ENCODE measurements at regions not wholly inside any gene's neighbourhood (a gene's known extent, or its start where the extent isn't known, plus 50 kb on each side); places are given as distances from the start of the nearest gene placed in this dataset.

- no peaks in the 10 kb centered on the region for H3K27me3 Mint-ChIP-seq (ENCODE audit: unreplicated experiment)
- no peak for DNase-seq (ENCODE audit: extremely low spot score, unreplicated experiment)
These were observed 344.9 kb downstream of the CYRIA start for GRCh38 chr2:16320716-16321115.

GRCh38 chr2:16319551-16320121 is 346.0 kb downstream of the CYRIA start:
- TF ChIP-seq CTCF (IDR thresholded peaks at IDR 0.05) = no peak
- no peak for DNase-seq (ENCODE audit: extremely low spot score, unreplicated experiment)
- H3K27ac Mint-ChIP-seq (ENCODE audit: unreplicated experiment) = no peak overlapping the region
- H3K4me1 Mint-ChIP-seq (ENCODE audit: unreplicated experiment) = peaks cover 4% of the 10 kb centered on the region
- H3K4me3 Mint-ChIP-seq (ENCODE audit: unreplicated experiment) = no peak overlapping the region
- H3K27me3 Mint-ChIP-seq (ENCODE audit: unreplicated experiment) = no peaks in the 10 kb centered on the region
- peaks cover 9% of the 10 kb centered on the region for H3K9me3 Mint-ChIP-seq (ENCODE audit: unreplicated experiment)
- no peaks in the 10 kb centered on the region for H3K36me3 Mint-ChIP-seq (ENCODE audit: unreplicated experiment)

More at GRCh38 chr2:16320716-16321115, 344.9 kb downstream of the CYRIA start:
- Mint-ChIP-seq H3K4me3 (ENCODE audit: unreplicated experiment) (no peak overlapping the region), H3K36me3 (ENCODE audit: unreplicated experiment) (no peaks in the 10 kb centered on the region), H3K9me3 (ENCODE audit: unreplicated experiment) (peaks cover 9% of the 10 kb centered on the region), H3K4me1 (ENCODE audit: unreplicated experiment) (peaks cover 4% of the 10 kb centered on the region), H3K27ac (ENCODE audit: unreplicated experiment) (no peak overlapping the region)
- TF ChIP-seq CTCF (IDR thresholded peaks at IDR 0.05) = no peak

- no peak for DNase-seq (ENCODE audit: extremely low spot score, unreplicated experiment)
- Mint-ChIP-seq H3K4me1 (ENCODE audit: unreplicated experiment) (peaks cover 4% of the 10 kb centered on the region), H3K27me3 (ENCODE audit: unreplicated experiment) (no peaks in the 10 kb centered on the region), H3K36me3 (ENCODE audit: unreplicated experiment) (no peaks in the 10 kb centered on the region), H3K9me3 (ENCODE audit: unreplicated experiment) (peaks cover 7% of the 10 kb centered on the region), H3K27ac (ENCODE audit: unreplicated experiment) (no peak overlapping the region), H3K4me3 (ENCODE audit: unreplicated experiment) (no peak overlapping the region)
- no peak for TF ChIP-seq CTCF (IDR thresholded peaks at IDR 0.05)
These were observed 347.0 kb downstream of the CYRIA start for GRCh38 chr2:16318474-16319195.

GRCh38 chr2:16318051-16318450 is 347.6 kb downstream of the CYRIA start:
- no peak overlapping the region for H3K27ac Mint-ChIP-seq (ENCODE audit: unreplicated experiment)
- H3K27me3 Mint-ChIP-seq (ENCODE audit: unreplicated experiment) = peaks cover 2% of the 10 kb centered on the region
- TF ChIP-seq CTCF (IDR thresholded peaks at IDR 0.05) = no peak
- peaks cover 4% of the 10 kb centered on the region for H3K4me1 Mint-ChIP-seq (ENCODE audit: unreplicated experiment)
- no peak overlapping the region for H3K4me3 Mint-ChIP-seq (ENCODE audit: unreplicated experiment)
- peaks cover 5% of the 10 kb centered on the region for H3K9me3 Mint-ChIP-seq (ENCODE audit: unreplicated experiment)
- H3K36me3 Mint-ChIP-seq (ENCODE audit: unreplicated experiment) = no peaks in the 10 kb centered on the region
- DNase-seq (ENCODE audit: extremely low spot score, unreplicated experiment) = no peak

- Mint-ChIP-seq H3K36me3 (ENCODE audit: unreplicated experiment) (no peaks in the 10 kb centered on the region), H3K4me3 (ENCODE audit: unreplicated experiment) (no peak overlapping the region), H3K9me3 (ENCODE audit: unreplicated experiment) (peaks cover 5% of the 10 kb centered on the region), H3K27me3 (ENCODE audit: unreplicated experiment) (peaks cover 2% of the 10 kb centered on the region), H3K4me1 (ENCODE audit: unreplicated experiment) (peaks cover 4% of the 10 kb centered on the region), H3K27ac (ENCODE audit: unreplicated experiment) (no peak overlapping the region)
- no peak for DNase-seq (ENCODE audit: extremely low spot score, unreplicated experiment)
- no peak for TF ChIP-seq CTCF (IDR thresholded peaks at IDR 0.05)
These were observed 348.3 kb downstream of the CYRIA start for GRCh38 chr2:16317211-16317830.

Measured in osteocyte (in vitro differentiated cells).